Left lung (tissue), 4 donors: ENCODE measurements at regions not wholly inside any gene's neighbourhood (a gene's known extent, or its start where the extent isn't known, plus 50 kb on each side); places are given as distances from the start of the nearest gene placed in this dataset.

ENCODE experiments used
- ATAC-seq: fragments of 200-7000 bp; cut with Tn5 transposase; one replicate; pipeline ENCODE4 v1.9.1; 2020; ENCODE audit warnings: moderate library complexity
- DNase-seq, 4 donors: peaks; one replicate each; pipeline ENCODE4 v3.0.0-alpha.2; 2013 to 2020
- H3K27ac ChIP-seq, 2 donors: fragments of 200-600 bp; sonication (generic) in 1 of 2; one replicate each; pipeline versions ENCODE4 v1.5.0 to v1.8.0; 2020 to 2021
- H3K27me3 ChIP-seq, 2 donors: fragments of 200-600 bp; sonication (generic) in 1 of 2; one replicate each; pipeline versions ENCODE4 v1.5.0 to v1.8.0; 2020 to 2021
- H3K36me3 ChIP-seq, 2 donors: fragments of 200-600 bp; sonication (generic) in 1 of 2; one replicate each; pipeline versions ENCODE4 v1.5.0 to v1.8.0; 2020 to 2021
- H3K4me1 ChIP-seq, 2 donors: fragments of 200-600 bp; one replicate each; pipeline ENCODE4 v1.8.0; 2021
- H3K4me3 ChIP-seq, 2 donors: fragments of 200-600 bp; sonication (generic) in 1 of 2; one replicate each; pipeline versions ENCODE4 v1.5.0 to v1.8.0; 2020 to 2021; ENCODE audit warnings: mild to moderate bottlenecking in 1 of 2
- H3K9me3 ChIP-seq, 2 donors: fragments of 200-600 bp; sonication (generic) in 1 of 2; one replicate each; pipeline versions ENCODE4 v1.5.0 to v1.8.0; 2020 to 2021
- CTCF ChIP-seq, 2 donors: fragments of 200-600 bp; sonication (generic) in 1 of 2; IDR thresholded peaks; one replicate each; pipeline versions ENCODE4 v1.5.0 to v1.8.0; 2021; ENCODE audit warnings: antibody characterized with exemption in 2 of 2
- intact Hi-C, 2 donors: fragments of 100-400 bp; cut with DNase I; formaldehyde crosslinking; loops; one replicate each; pipeline versions ENCODE4 v1.11.2 to v1.14.2; 2022
- donor health status: DM: no; HTN: yes; CAD: no.
- donor health status: DM: no; HTN: no; CAD: no.

GRCh38 chr15:39296955-39297354 is 283.9 kb upstream of the THBS1 start:
- no peak overlapping the region for H3K4me3 ChIP-seq
- no peak for ATAC-seq
- no peak overlapping the region for H3K27ac ChIP-seq
- H3K9me3 ChIP-seq, result peaks cover 0 to 4% of the 10 kb centered on the region in 2 donors
- DNase-seq, result no peak
- TF ChIP-seq CTCF (IDR thresholded peaks at IDR 0.05), result no peak
- H3K27me3 ChIP-seq, result peaks cover 0 to 8% of the 10 kb centered on the region in 2 donors
- no peaks in the 10 kb centered on the region for H3K36me3 ChIP-seq
- peaks cover 4 to 5% of the 10 kb centered on the region in 2 donors for H3K4me1 ChIP-seq
- intact Hi-C loops, result no loop called here

- DNase-seq (no peak), ATAC-seq (peak; percentile 75)
- H3K27ac ChIP-seq, result no peak overlapping the region
- H3K4me1 ChIP-seq, result peaks cover 4 to 5% of the 10 kb centered on the region in 2 donors
- H3K27me3 ChIP-seq, result peaks cover 0 to 8% of the 10 kb centered on the region in 2 donors
- H3K4me3 ChIP-seq, result no peak overlapping the region
- H3K36me3 ChIP-seq, result no peaks in the 10 kb centered on the region
- TF ChIP-seq CTCF (IDR thresholded peaks at IDR 0.05), result no peak
- intact Hi-C loops, result no loop called here
- H3K9me3 ChIP-seq, result no peaks in the 10 kb centered on the region
Observed at GRCh38 chr15:39298271-39298962, 282.5 kb upstream of the THBS1 start.

- Histone ChIP-seq H3K27me3 (peaks cover 0 to 8% of the 10 kb centered on the region in 2 donors), H3K27ac (no peak overlapping the region), H3K4me3 (no peak overlapping the region), H3K4me1 (peaks cover 4 to 5% of the 10 kb centered on the region in 2 donors), H3K9me3 (no peaks in the 10 kb centered on the region), H3K36me3 (no peaks in the 10 kb centered on the region)
- intact Hi-C loops, result no loop called here
- ATAC-seq (no peak), DNase-seq (no peak)
- TF ChIP-seq CTCF (IDR thresholded peaks at IDR 0.05), result no peak
Observed at GRCh38 chr15:39299486-39300267, 281.2 kb upstream of the THBS1 start.

- ATAC-seq (peak; percentile 62), DNase-seq (no peak)
- intact Hi-C loops, result no loop called here
- Histone ChIP-seq H3K4me3 (no peak overlapping the region), H3K4me1 (peaks cover 4 to 5% of the 10 kb centered on the region in 2 donors), H3K36me3 (no peaks in the 10 kb centered on the region), H3K27ac (no peak overlapping the region), H3K9me3 (no peaks in the 10 kb centered on the region), H3K27me3 (peaks cover 0 to 8% of the 10 kb centered on the region in 2 donors)
- no peak for TF ChIP-seq CTCF (IDR thresholded peaks at IDR 0.05)
Observed at GRCh38 chr15:39300451-39301153, 280.3 kb upstream of the THBS1 start.

GRCh38 chr15:39301589-39301999 is 279.3 kb upstream of the THBS1 start:
- DNase-seq (peak in 2 of 4 donors; percentile 10 to 19), ATAC-seq (peak; percentile 37)
- TF ChIP-seq CTCF (IDR thresholded peaks at IDR 0.05), result no peak
- Histone ChIP-seq H3K36me3 (no peaks in the 10 kb centered on the region), H3K4me1 (peaks cover 4 to 5% of the 10 kb centered on the region in 2 donors), H3K9me3 (no peaks in the 10 kb centered on the region), H3K27ac (no peak overlapping the region), H3K4me3 (no peak overlapping the region), H3K27me3 (peaks cover 0 to 8% of the 10 kb centered on the region in 2 donors)
- intact Hi-C loops, result no loop called here
